Body of pancreas (tissue), 4 donors: ENCODE measurements at regions not wholly inside any gene's neighbourhood (a gene's known extent, or its start where the extent isn't known, plus 50 kb on each side); places are given as distances from the start of the nearest gene placed in this dataset.

Experiments used
- ATAC-seq: fragments of 150-250 bp; one replicate; pipeline ENCODE4 v1.9.1; 2016
- DNase-seq, 4 donors: peaks; one replicate each; pipeline ENCODE4 v3.0.0-alpha.2; 2019
- H3K27ac ChIP-seq, 4 donors: fragments of 200-600 bp; sonication (generic); 1 replicate in 3 of 4; 2 replicates in 1 of 4; pipeline versions ENCODE4 v1.5.1 to v1.6.1; 2016 to 2019; ENCODE audit warnings: mild to moderate bottlenecking in 1 of 4, mixed read lengths in 1 of 4, moderate library complexity in 1 of 4
- H3K27me3 ChIP-seq, 2 donors: fragments of 200-600 bp; sonication (generic); one replicate each; pipeline ENCODE4 v1.6.0; 2016; ENCODE audit warnings: mild to moderate bottlenecking in 1 of 2
- H3K36me3 ChIP-seq, 2 donors: fragments of 200-600 bp; sonication (generic); replicated peaks in 1 of 2; 2 replicates each; pipeline ENCODE4 v1.5.1; 2016; ENCODE audit warnings: low read depth in 2 of 2; ENCODE audit not compliant: insufficient read depth in 1 of 2
- H3K4me1 ChIP-seq: fragments of 200-600 bp; sonication (generic); one replicate; pipeline ENCODE4 v1.6.0; 2016
- H3K4me3 ChIP-seq, 2 donors: fragments of 200-600 bp; sonication (generic); 1 replicate in 1 of 2; 2 replicates in 1 of 2; pipeline ENCODE4 v1.5.1; 2016 to 2019
- H3K9me3 ChIP-seq, 3 donors: fragments of 200-600 bp; sonication (generic); 1 replicate in 2 of 3; 2 replicates in 1 of 3; pipeline ENCODE4 v1.5.1; 2016
- POLR2A ChIP-seq, 3 donors: fragments of 450-650 bp; IDR thresholded peaks; one replicate each; pipeline ENCODE4 v1.6.1; 2016; ENCODE audit warnings: antibody characterized with exemption in 3 of 3, mild to moderate bottlenecking in 2 of 3
- WGBS, 2 donors: methylation state at CpG; one replicate each; pipeline ENCODE4 v1.1.5; 2017; 5-methylcytosine and 5-hydroxymethylcytosine counted together
- intact Hi-C: fragments of 100-400 bp; cut with DNase I; formaldehyde crosslinking; loops from one replicate; pipeline ENCODE4 v1.15.1; 2023
- TF ChIP-seq, protein P1 (sequence below), 7 experiments: fragments of 450-650 bp in 4 of 7; fragments of 200-600 bp in 3 of 7; sonication (generic) in 3 of 7; IDR thresholded peaks; one replicate each; pipeline ENCODE4 v1.5.1; 2016 to 2019; ENCODE audit warnings: antibody characterized with exemption in 7 of 7

DNA sequence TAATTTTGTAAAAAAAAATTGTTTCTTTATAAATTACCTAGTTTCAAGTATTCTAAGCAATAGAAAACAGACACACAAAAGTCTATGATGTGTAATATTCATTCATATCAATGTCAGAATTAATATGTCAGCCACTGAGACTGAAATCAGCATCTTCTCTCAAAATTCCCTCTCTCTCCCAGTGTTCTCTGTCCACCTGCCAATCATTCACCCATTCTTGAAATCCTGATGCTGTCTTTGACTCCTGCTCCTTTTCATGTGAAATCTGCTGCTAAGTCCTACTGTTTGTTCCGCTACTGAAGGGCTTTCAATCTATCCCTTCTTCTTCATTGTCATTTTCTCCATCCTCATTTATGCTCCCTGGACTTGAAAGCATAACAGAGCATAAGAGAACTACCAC is 257.9 kb downstream of the SATB2 start:
- DNase-seq: no peak
- Histone ChIP-seq H3K9me3 (no peaks in the 10 kb centered on the region), H3K27me3 (no peaks in the 10 kb centered on the region), H3K4me1 (no peaks in the 10 kb centered on the region), H3K36me3 (no peaks in the 10 kb centered on the region), H3K27ac (no peak overlapping the region), H3K4me3 (no peak overlapping the region)
- intact Hi-C loops: no loop called here
- no peak for TF ChIP-seq POLR2A (IDR thresholded peaks at IDR 0.05)
- TF ChIP-seq, protein P1, sequence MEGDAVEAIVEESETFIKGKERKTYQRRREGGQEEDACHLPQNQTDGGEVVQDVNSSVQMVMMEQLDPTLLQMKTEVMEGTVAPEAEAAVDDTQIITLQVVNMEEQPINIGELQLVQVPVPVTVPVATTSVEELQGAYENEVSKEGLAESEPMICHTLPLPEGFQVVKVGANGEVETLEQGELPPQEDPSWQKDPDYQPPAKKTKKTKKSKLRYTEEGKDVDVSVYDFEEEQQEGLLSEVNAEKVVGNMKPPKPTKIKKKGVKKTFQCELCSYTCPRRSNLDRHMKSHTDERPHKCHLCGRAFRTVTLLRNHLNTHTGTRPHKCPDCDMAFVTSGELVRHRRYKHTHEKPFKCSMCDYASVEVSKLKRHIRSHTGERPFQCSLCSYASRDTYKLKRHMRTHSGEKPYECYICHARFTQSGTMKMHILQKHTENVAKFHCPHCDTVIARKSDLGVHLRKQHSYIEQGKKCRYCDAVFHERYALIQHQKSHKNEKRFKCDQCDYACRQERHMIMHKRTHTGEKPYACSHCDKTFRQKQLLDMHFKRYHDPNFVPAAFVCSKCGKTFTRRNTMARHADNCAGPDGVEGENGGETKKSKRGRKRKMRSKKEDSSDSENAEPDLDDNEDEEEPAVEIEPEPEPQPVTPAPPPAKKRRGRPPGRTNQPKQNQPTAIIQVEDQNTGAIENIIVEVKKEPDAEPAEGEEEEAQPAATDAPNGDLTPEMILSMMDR (IDR thresholded peaks at IDR 0.05): no peak
- no peak for ATAC-seq
- WGBS, 2 donors: 72 to 77% methylated on average over 1 of the region's 1 CpG

DNA sequence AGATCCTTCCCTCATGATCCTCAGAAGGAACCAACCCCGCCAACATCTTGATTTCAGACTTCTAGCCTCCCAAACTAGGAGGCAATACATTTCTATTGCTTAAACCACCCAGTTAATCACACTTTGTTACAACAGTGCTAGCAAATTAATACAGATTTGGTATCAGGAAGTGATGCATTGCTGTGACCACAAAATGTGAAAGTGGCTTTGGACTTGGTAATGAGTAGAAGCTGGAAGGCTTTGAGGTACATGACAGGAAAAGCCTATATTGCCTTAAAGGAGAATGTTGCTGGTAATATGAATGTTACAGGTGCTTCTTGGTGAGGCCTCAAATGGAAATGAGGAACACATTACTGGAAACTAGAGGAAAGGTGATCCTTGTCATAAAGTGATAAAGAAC is 260.3 kb downstream of the SATB2 start:
- DNase-seq (no peak), ATAC-seq (no peak)
- WGBS, 2 donors: 63 to 88% methylated on average over 1 of the region's 1 CpG
- Histone ChIP-seq H3K4me1 (no peaks in the 10 kb centered on the region), H3K4me3 (no peak overlapping the region), H3K9me3 (no peaks in the 10 kb centered on the region), H3K27ac (no peak overlapping the region), H3K36me3 (no peaks in the 10 kb centered on the region), H3K27me3 (no peaks in the 10 kb centered on the region)
- TF ChIP-seq, protein P1 (IDR thresholded peaks at IDR 0.05): no peak
- no peak for TF ChIP-seq POLR2A (IDR thresholded peaks at IDR 0.05)
- intact Hi-C loops: no loop called here

DNA sequence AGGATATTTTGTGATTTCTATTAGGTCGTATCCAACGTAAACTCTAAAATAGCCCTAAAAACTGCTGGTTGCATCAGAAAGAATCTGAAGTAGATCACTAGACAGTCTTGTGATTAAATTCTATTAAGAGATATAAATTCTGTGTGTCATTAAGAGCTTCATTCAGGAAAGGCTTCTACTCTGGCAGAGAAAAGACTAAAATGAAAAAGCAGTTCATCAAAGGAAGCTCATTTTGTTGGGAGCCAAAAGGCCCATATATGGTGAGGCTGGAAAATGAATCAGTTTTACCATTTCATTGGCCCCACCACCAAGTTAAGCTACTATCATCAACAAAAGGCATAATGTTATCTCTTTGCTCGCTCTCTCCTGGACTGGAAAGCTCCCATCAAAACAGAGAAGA is 261.1 kb downstream of the SATB2 start:
- TF ChIP-seq, protein P1 (IDR thresholded peaks at IDR 0.05): no peak
- no peak for TF ChIP-seq POLR2A (IDR thresholded peaks at IDR 0.05)
- ATAC-seq: no peak
- DNase-seq: no peak
- Histone ChIP-seq H3K9me3 (no peaks in the 10 kb centered on the region), H3K27me3 (no peaks in the 10 kb centered on the region), H3K36me3 (no peaks in the 10 kb centered on the region), H3K4me1 (no peaks in the 10 kb centered on the region), H3K4me3 (no peak overlapping the region), H3K27ac (no peak overlapping the region)
- WGBS, 2 donors: 75 to 86% methylated on average over 3 of the region's 3 CpGs
- intact Hi-C loops: no loop called here

DNA sequence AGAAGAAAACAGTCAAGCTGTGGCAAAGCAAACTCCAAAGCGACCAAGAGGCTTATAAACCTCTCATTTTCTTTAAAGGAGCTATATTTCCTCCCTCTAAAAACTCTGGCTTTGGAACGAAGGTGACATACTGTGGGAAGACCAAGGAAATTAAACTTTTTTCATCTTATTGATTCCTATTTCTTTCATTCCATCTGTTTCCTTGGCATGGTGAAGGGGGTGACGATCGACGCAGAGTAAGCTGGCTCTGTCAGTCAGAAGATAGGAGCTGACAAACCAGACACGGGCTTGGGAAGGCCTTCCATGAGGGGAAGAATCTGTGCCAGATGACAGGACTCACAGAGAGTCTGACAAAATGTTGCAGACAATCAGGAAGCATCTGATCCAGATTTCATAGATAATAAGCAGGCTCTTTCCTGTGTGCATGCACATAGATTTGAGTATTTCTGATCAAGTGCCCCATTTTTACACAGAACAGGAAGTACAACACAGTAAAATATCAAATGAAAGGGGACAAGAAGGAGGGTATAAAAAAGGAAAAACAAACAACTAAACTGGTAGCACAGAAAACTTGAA is 261.7 kb downstream of the SATB2 start:
- DNase-seq (no peak), ATAC-seq (no peak)
- TF ChIP-seq, protein P1 (IDR thresholded peaks at IDR 0.05): no peak
- no peak for TF ChIP-seq POLR2A (IDR thresholded peaks at IDR 0.05)
- no peaks in the 10 kb centered on the region for H3K36me3 ChIP-seq
- 61 to 69% methylated on average over 6 of the region's 6 CpGs for WGBS, 2 donors
- H3K4me3 ChIP-seq: no peak overlapping the region
- intact Hi-C loops: no loop called here
- no peaks in the 10 kb centered on the region for H3K27me3 ChIP-seq
- no peak overlapping the region for H3K27ac ChIP-seq
- no peaks in the 10 kb centered on the region for H3K9me3 ChIP-seq
- no peaks in the 10 kb centered on the region for H3K4me1 ChIP-seq

DNA sequence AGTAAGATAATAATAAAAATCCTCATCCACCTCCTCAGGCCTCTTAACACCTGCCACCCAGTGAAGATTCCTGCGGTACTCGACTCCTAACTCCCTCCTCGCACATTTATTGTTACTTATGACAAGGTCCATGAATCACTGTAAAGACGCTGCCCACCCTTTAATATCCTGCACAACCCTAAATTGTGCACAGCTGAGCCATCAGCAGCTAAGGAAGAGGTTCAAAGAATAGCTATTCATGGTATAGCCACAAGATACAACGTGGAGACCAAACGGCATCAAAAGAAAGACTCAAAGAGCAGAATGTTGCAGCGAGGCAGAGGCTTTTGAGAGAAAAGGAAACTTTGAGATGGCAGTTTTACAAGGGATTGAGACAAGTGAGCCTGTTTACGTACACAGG is 266.3 kb downstream of the SATB2 start:
- Histone ChIP-seq H3K4me1 (no peaks in the 10 kb centered on the region), H3K4me3 (no peak overlapping the region), H3K27me3 (no peaks in the 10 kb centered on the region), H3K36me3 (no peaks in the 10 kb centered on the region), H3K27ac (no peak overlapping the region), H3K9me3 (no peaks in the 10 kb centered on the region)
- ATAC-seq (no peak), DNase-seq (no peak)
- 43 to 46% methylated on average over 7 to 8 of the region's 8 CpGs for WGBS, 2 donors
- intact Hi-C loops: no loop called here
- TF ChIP-seq POLR2A (IDR thresholded peaks at IDR 0.05): no peak
- TF ChIP-seq, protein P1 (IDR thresholded peaks at IDR 0.05): no peak
